ENCODE measurements at regions not wholly inside any gene's neighbourhood (a gene's known extent, or its start where the extent isn't known, plus 50 kb on each side); places are given as distances from the start of the nearest gene placed in this dataset.

DNA sequence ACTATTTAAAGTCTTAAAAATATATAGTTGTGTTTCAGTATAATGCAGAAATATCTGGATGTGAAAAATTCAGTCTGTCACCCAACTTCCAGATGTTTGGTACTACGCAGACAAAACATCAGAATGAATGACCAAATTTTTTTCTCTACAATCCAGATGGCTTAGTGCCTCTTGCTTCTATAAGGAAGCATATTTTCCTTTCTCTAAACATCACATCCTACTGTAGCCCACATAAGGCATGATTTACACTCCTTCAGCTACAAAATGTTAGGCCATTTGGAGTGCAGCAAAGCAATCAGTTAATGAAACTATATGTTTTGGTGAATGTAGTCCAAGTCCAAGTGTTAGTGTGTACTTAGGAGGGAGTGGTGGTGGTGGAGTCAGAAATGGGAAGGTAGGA lies 162.9 kb upstream of the SIX2 start:
- TF ChIP-seq POLR2A (IDR thresholded peaks at IDR 0.05; ENCODE audit: low read depth, low read length) (no peak), POLR2AphosphoS5 (IDR thresholded peaks at IDR 0.05; ENCODE audit: low read depth, low read length) (no peak), TAF1 (IDR thresholded peaks at IDR 0.05; ENCODE audit: low read depth, low read length) (no peak)
